ENCODE measurements at regions not wholly inside any gene's neighbourhood (a gene's known extent, or its start where the extent isn't known, plus 50 kb on each side); places are given as distances from the start of the nearest gene placed in this dataset.

DNA sequence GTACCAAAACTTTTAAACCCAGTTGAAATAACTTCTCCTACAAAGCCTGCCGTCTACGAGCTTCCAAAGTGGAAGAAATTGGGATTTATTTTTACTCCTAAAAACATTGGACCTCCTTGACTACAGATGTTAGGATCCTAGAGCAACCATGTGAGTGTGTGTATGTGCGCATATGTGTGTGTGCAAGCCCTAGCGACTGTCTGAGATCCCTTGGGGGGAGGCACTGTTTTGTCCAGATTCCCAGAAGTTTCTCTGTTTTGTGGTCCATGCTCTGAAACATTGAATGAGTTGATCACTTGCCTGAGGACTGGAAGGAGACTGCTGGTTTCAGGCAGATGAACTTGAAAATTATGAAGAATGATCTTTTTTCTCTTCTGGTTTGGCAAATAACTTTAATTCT is 312.3 kb upstream of the ZNF32 start:
- TF ChIP-seq, protein P1, sequence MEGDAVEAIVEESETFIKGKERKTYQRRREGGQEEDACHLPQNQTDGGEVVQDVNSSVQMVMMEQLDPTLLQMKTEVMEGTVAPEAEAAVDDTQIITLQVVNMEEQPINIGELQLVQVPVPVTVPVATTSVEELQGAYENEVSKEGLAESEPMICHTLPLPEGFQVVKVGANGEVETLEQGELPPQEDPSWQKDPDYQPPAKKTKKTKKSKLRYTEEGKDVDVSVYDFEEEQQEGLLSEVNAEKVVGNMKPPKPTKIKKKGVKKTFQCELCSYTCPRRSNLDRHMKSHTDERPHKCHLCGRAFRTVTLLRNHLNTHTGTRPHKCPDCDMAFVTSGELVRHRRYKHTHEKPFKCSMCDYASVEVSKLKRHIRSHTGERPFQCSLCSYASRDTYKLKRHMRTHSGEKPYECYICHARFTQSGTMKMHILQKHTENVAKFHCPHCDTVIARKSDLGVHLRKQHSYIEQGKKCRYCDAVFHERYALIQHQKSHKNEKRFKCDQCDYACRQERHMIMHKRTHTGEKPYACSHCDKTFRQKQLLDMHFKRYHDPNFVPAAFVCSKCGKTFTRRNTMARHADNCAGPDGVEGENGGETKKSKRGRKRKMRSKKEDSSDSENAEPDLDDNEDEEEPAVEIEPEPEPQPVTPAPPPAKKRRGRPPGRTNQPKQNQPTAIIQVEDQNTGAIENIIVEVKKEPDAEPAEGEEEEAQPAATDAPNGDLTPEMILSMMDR (IDR thresholded peaks at IDR 0.05), result no peak
- TF ChIP-seq POLR2A (IDR thresholded peaks at IDR 0.05; ENCODE audit: low read depth), result no peak
- TF ChIP-seq EP300 (IDR thresholded peaks at IDR 0.05), result no peak
